ENCODE measurements at regions not wholly inside any gene's neighbourhood (a gene's known extent, or its start where the extent isn't known, plus 50 kb on each side); places are given as distances from the start of the nearest gene placed in this dataset.

DNA sequence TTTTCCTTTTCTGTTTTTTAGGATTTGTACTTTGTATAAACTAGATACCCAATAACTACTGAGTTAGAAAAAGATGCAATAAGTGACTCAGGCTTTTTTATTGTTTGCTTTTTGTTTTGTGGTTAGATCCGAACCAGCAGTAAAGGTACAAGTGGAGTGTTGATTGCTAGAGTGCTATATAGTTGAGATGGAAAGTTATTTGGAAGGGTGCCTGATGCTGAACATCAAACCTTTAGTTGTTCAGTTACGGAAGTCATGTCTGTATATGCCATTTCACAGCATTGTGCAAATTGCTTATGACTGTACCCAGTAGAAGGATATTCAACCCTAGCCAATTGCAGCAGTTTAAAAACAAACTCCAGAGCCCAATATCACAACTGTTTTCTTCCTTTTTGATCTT is 285.1 kb downstream of the MAT2B start:
- TF ChIP-seq, protein P1, sequence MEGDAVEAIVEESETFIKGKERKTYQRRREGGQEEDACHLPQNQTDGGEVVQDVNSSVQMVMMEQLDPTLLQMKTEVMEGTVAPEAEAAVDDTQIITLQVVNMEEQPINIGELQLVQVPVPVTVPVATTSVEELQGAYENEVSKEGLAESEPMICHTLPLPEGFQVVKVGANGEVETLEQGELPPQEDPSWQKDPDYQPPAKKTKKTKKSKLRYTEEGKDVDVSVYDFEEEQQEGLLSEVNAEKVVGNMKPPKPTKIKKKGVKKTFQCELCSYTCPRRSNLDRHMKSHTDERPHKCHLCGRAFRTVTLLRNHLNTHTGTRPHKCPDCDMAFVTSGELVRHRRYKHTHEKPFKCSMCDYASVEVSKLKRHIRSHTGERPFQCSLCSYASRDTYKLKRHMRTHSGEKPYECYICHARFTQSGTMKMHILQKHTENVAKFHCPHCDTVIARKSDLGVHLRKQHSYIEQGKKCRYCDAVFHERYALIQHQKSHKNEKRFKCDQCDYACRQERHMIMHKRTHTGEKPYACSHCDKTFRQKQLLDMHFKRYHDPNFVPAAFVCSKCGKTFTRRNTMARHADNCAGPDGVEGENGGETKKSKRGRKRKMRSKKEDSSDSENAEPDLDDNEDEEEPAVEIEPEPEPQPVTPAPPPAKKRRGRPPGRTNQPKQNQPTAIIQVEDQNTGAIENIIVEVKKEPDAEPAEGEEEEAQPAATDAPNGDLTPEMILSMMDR (IDR thresholded peaks at IDR 0.05; ENCODE audit: poor library complexity), result no peak
- TF ChIP-seq EZH2 (IDR thresholded peaks at IDR 0.05; ENCODE audit: borderline replicate concordance), result no peak
- no peak for TF ChIP-seq EZH2phosphoT487 (IDR thresholded peaks at IDR 0.05; ENCODE audit: low read depth, severe bottlenecking, unreplicated experiment)

Data from hepatocyte (in vitro differentiated cells).